ENCODE measurements at regions not wholly inside any gene's neighbourhood (a gene's known extent, or its start where the extent isn't known, plus 50 kb on each side); places are given as distances from the start of the nearest gene placed in this dataset.
"Not testable (repeated sequence)": the region's sequence is repeated elsewhere in the genome, so short reads cannot be mapped to it uniquely, and the experiment has no call there.

DNA sequence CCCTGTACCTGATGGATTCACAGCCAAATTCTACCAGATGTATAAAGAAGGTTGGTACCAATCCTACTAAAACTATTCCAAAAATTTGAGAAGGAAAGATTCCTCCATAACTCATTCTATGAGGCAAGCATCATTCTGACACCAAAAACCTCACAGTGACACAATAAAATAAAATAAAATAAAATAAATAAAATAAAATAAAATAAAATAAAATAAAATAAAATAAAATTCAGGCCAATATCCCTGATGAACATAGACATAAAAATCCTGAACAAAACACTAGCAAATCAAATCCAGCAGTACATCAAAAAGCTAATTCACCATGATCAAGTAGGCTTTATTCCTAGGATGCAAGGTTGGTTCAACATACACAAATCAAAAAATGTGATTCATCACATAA, 108.1 kb downstream of the PROX1 start:
- H3K27me3 ChIP-seq (ENCODE audit: control insufficient read depth, insufficient read depth, low read length); DNase-seq (ENCODE audit: low read depth, low spot score); H3K4me3 ChIP-seq (ENCODE audit: low read length); H3K4me1 ChIP-seq (ENCODE audit: control insufficient read depth, insufficient read depth, low read length); H3K27ac ChIP-seq (ENCODE audit: low read length); H3K36me3 ChIP-seq (ENCODE audit: control insufficient read depth, insufficient read depth, low read length); H3K9me3 ChIP-seq (ENCODE audit: control insufficient read depth, insufficient read depth, low read length): not testable (repeated sequence)

DNA sequence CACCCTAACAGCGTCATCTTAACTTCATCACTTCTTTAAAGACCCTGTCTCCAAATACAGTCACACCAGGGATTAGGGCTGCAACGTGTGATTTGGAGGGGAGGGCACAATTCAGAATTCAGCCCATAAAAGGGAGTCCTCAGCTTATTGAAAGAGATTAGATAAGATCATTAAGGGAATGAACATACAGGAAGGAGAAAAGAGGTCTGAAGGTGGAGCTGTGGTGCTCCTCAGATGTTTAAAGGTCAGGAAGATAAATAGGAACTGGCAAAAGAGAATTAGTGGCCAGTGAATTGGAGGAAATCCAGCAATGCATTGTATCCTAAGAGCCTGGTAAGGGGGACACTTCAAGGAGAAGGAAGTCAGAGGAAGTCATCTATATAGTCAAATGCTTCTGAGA, 113.5 kb downstream of the PROX1 start:
- Histone ChIP-seq H3K27me3 (ENCODE audit: control insufficient read depth, insufficient read depth, low read length) (no peaks in the 10 kb centered on the region), H3K36me3 (ENCODE audit: control insufficient read depth, insufficient read depth, low read length) (no peaks in the 10 kb centered on the region), H3K27ac (ENCODE audit: low read length) (no peak overlapping the region), H3K4me3 (ENCODE audit: low read length) (no peak overlapping the region), H3K4me1 (ENCODE audit: control insufficient read depth, insufficient read depth, low read length) (no peaks in the 10 kb centered on the region), H3K9me3 (ENCODE audit: control insufficient read depth, insufficient read depth, low read length) (no peaks in the 10 kb centered on the region)
- WGBS (ENCODE audit: insufficient coverage, insufficient read length), result no CpG with 5 or more reads among the region's 2 CpGs
- DNase-seq (ENCODE audit: low read depth, low spot score), result no peak

DNA sequence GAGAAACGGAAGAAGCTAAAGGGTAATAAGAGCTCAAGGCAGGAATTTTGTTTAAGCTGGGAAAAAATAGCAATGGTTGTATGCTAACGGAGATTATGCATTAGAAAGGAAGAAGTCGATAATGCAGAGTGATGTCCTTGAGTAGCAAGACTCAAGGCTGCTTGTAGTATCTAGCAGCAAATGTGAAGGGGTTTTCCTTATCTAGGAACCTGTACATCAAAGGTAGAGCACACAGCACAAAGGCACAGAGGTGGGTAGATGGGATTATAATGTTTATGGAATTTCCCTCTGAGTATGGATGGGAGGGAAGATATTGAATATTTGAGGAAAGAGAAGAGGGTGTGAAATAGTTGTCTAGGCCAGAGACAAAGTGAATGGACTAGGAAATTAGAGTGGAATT, 114.1 kb downstream of the PROX1 start:
- WGBS (ENCODE audit: insufficient coverage, insufficient read length), result no CpG with 5 or more reads among the region's 3 CpGs
- Histone ChIP-seq H3K27ac (ENCODE audit: low read length) (no peak overlapping the region), H3K9me3 (ENCODE audit: control insufficient read depth, insufficient read depth, low read length) (no peaks in the 10 kb centered on the region), H3K27me3 (ENCODE audit: control insufficient read depth, insufficient read depth, low read length) (no peaks in the 10 kb centered on the region), H3K4me1 (ENCODE audit: control insufficient read depth, insufficient read depth, low read length) (no peaks in the 10 kb centered on the region), H3K36me3 (ENCODE audit: control insufficient read depth, insufficient read depth, low read length) (no peaks in the 10 kb centered on the region), H3K4me3 (ENCODE audit: low read length) (no peak overlapping the region)
- DNase-seq (ENCODE audit: low read depth, low spot score), result no peak

DNA sequence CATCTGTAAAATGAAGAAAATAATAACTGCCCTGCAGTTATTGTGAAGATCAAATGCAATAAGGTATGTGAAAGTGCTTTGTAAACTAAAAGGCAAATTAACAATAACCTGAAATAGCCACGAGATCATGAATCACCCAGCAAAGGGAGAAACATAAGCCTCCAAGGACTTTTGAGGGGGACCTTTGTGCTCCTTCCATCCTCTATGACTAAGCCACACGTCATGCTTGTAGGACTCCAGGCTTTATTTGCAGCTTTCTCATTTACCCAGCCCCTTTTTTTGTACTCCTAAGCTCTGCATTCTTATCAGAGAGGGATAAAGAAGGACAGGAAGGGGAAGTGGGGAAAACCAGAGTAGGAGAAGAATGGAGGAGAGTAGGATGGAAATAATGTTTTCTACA, 115.1 kb downstream of the PROX1 start:
- H3K36me3 ChIP-seq (ENCODE audit: control insufficient read depth, insufficient read depth, low read length), result no peaks in the 10 kb centered on the region
- no peaks in the 10 kb centered on the region for H3K27me3 ChIP-seq (ENCODE audit: control insufficient read depth, insufficient read depth, low read length)
- H3K27ac ChIP-seq (ENCODE audit: low read length), result no peak overlapping the region
- H3K9me3 ChIP-seq (ENCODE audit: control insufficient read depth, insufficient read depth, low read length), result no peaks in the 10 kb centered on the region
- peaks cover 3% of the 10 kb centered on the region; the same call in 1 of the 2 replicates for H3K4me1 ChIP-seq (ENCODE audit: control insufficient read depth, insufficient read depth, low read length)
- no CpG with 5 or more reads among the region's 2 CpGs for WGBS (ENCODE audit: insufficient coverage, insufficient read length)
- H3K4me3 ChIP-seq (ENCODE audit: low read length), result no peak overlapping the region
- DNase-seq (ENCODE audit: low read depth, low spot score), result no peak

DNA sequence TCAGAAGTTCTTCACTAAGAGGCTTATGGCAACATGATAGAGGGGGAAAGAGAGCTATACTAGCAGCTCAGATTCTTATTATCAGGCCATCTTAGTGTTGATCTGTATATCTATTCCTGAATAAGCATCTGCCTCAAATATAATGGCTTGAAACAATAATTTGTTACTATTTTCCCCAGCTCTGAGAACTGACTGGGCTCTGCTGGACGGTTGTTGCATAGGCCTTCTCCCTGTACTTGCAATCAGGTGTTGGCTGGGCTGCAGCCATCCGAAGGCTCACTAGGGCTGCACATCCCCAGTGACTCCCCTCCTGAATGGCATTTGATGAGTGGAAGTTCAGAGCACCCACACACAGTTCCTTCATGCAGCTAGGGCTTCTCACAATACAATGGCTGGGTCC, 116.0 kb downstream of the PROX1 start:
- no CpG with 5 or more reads among the region's 2 CpGs for WGBS (ENCODE audit: insufficient coverage, insufficient read length)
- Histone ChIP-seq H3K36me3 (ENCODE audit: control insufficient read depth, insufficient read depth, low read length) (no peaks in the 10 kb centered on the region), H3K27ac (ENCODE audit: low read length) (no peak overlapping the region), H3K9me3 (ENCODE audit: control insufficient read depth, insufficient read depth, low read length) (no peaks in the 10 kb centered on the region), H3K4me3 (ENCODE audit: low read length) (no peak overlapping the region), H3K4me1 (ENCODE audit: control insufficient read depth, insufficient read depth, low read length) (peaks cover 3% of the 10 kb centered on the region; the same call in 1 of the 2 replicates), H3K27me3 (ENCODE audit: control insufficient read depth, insufficient read depth, low read length) (no peaks in the 10 kb centered on the region)
- DNase-seq (ENCODE audit: low read depth, low spot score), result no peak

DNA sequence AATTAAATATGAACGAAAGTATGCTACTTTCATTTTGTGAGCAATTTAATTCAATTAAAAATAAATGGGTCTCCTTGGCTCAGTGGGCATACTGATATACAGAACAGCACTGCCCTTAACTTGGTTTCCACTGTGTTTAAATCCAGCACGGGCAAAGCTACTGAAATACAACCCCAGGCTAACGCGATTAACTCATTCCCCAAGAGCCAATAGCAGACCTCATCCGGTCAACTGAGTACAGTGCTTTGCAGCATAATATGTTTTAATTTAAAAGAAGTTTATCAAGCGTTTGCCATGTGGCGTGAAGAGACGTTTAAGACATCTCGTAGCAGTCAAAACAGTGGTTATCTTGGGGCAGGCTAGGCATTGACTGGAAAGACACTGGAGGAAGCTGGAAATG, 118.6 kb downstream of the PROX1 start:
- no peaks in the 10 kb centered on the region for H3K27me3 ChIP-seq (ENCODE audit: control insufficient read depth, insufficient read depth, low read length)
- H3K9me3 ChIP-seq (ENCODE audit: control insufficient read depth, insufficient read depth, low read length), result no peaks in the 10 kb centered on the region
- no CpG with 5 or more reads among the region's 9 CpGs for WGBS (ENCODE audit: insufficient coverage, insufficient read length)
- DNase-seq (ENCODE audit: low read depth, low spot score), result no peak
- no peak overlapping the region for H3K4me3 ChIP-seq (ENCODE audit: low read length)
- no peak overlapping the region for H3K27ac ChIP-seq (ENCODE audit: low read length)
- H3K4me1 ChIP-seq (ENCODE audit: control insufficient read depth, insufficient read depth, low read length), result peaks cover 3% of the 10 kb centered on the region; the same call in 1 of the 2 replicates
- H3K36me3 ChIP-seq (ENCODE audit: control insufficient read depth, insufficient read depth, low read length), result no peaks in the 10 kb centered on the region

DNA sequence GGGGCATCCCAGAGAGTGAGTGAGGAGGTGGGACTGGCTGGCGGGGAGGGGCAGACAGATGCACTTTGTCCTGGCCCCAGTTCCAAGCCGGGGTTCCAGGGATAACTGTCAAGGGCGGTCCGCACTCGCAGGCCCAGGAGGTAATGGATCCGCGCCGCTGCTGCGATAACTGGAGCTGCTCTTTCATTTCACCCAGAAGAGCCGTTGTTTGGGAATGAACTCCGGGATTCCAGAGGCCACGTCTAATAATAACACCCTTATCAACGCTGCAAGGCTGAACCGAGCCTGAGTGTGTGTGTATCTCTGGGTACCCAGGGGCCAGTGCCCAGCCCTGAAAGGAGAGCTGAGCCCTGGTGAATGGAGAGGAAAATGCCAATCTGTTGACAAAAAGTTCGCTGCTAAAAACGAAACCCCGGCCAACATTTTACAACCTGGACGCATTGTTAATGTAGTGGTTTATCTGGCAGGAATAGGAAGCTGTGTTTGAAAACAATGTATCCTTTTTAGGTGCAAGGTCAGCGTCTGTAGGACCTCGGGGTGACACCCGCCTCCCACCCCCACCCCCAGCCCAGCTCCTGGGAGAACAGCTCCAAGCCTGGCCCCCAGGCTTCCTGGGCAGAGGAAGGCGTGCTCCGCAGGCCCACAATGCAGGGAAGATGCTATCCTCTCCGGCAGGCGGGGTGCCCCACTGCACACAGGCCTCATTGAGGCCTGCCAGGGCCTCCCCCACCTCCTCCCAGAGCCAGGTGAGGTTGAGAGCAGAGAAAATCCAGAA, 119.7 kb downstream of the PROX1 start:
- no peak for DNase-seq (ENCODE audit: low read depth, low spot score)
- no peaks in the 10 kb centered on the region for H3K9me3 ChIP-seq (ENCODE audit: control insufficient read depth, insufficient read depth, low read length)
- H3K27me3 ChIP-seq (ENCODE audit: control insufficient read depth, insufficient read depth, low read length), result no peaks in the 10 kb centered on the region
- H3K36me3 ChIP-seq (ENCODE audit: control insufficient read depth, insufficient read depth, low read length), result no peaks in the 10 kb centered on the region
- no CpG with 5 or more reads among the region's 25 CpGs for WGBS (ENCODE audit: insufficient coverage, insufficient read length)
- no peak overlapping the region for H3K27ac ChIP-seq (ENCODE audit: low read length)
- H3K4me3 ChIP-seq (ENCODE audit: low read length), result no peak overlapping the region
- H3K4me1 ChIP-seq (ENCODE audit: control insufficient read depth, insufficient read depth, low read length), result peaks cover 3% of the 10 kb centered on the region; the same call in 1 of the 2 replicates

DNA sequence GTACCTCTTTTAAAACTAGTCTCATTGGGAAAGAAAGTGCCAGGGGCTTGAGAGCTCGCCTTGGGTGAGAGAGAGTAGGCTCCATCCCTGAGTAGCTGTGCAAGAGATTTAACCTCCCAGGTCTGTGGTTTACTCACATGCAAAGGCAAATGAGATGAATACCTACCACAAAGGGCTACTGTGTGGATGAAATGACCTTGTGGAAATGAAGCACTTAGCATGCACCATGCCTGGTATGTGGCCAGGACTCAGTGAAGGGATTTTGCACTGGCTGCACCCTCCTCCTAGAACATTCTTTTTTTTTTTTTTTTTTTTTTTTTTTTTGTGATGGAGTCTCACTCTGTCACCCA, 120.3 kb downstream of the PROX1 start:
- no peaks in the 10 kb centered on the region for H3K27me3 ChIP-seq (ENCODE audit: control insufficient read depth, insufficient read depth, low read length)
- no peak overlapping the region for H3K27ac ChIP-seq (ENCODE audit: low read length)

DNA sequence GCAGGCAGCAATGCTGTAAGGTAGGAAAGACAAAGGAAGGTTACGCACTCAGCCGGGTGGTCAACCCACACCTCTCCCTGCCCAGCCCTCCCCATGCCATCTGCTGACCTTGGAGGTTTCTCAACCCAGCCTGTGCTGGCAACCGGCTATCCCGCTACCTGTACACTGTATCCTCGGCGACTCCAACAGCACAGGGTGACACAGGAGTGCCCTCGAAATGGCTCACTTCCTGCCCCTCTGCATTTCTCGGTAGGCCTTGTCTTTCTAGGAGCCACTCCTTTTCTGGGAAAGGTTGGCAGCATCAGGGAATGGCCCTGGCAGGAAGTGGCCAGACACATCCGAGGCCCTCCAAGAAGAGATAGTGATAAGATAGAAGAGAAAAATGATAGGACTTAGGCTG, 124.0 kb downstream of the PROX1 start:
- H3K4me1 ChIP-seq (ENCODE audit: control insufficient read depth, insufficient read depth, low read length), result peaks cover 3% of the 10 kb centered on the region; the same call in 1 of the 2 replicates
- H3K27me3 ChIP-seq (ENCODE audit: control insufficient read depth, insufficient read depth, low read length), result no peaks in the 10 kb centered on the region
- no peaks in the 10 kb centered on the region for H3K9me3 ChIP-seq (ENCODE audit: control insufficient read depth, insufficient read depth, low read length)
- H3K4me3 ChIP-seq (ENCODE audit: low read length), result no peak overlapping the region
- WGBS (ENCODE audit: insufficient coverage, insufficient read length), result no CpG with 5 or more reads among the region's 9 CpGs
- no peak for DNase-seq (ENCODE audit: low read depth, low spot score)
- no peaks in the 10 kb centered on the region for H3K36me3 ChIP-seq (ENCODE audit: control insufficient read depth, insufficient read depth, low read length)
- H3K27ac ChIP-seq (ENCODE audit: low read length), result no peak overlapping the region

More for the DNA sequence above, 120.3 kb downstream of the PROX1 start:
- no peak for DNase-seq (ENCODE audit: low read depth, low spot score)
- Histone ChIP-seq H3K36me3 (ENCODE audit: control insufficient read depth, insufficient read depth, low read length) (no peaks in the 10 kb centered on the region), H3K9me3 (ENCODE audit: control insufficient read depth, insufficient read depth, low read length) (no peaks in the 10 kb centered on the region), H3K4me1 (ENCODE audit: control insufficient read depth, insufficient read depth, low read length) (peaks cover 3% of the 10 kb centered on the region; the same call in 1 of the 2 replicates), H3K4me3 (ENCODE audit: low read length) (no peak overlapping the region)
- no CpG with 5 or more reads among the region's 1 CpG for WGBS (ENCODE audit: insufficient coverage, insufficient read length)

DNA sequence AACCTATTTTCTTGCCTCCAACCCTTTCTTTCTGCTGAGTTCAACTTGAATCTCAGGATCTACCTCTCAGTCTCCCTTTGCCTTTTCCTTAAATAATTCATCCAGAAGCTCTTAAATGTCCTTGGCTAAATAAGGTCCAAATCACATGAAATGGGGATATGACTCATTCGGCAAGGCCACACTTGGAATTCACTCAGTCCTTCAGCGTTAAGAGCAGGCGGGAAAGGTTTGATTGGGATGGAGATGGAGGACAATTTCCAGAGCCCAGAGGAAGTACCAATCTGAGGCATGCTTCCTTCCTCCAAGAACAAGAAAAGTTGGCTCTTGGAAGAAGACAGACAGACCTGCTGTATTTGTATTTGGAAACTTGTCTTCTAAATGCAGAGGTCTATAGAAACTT, 128.5 kb downstream of the PROX1 start:
- no CpG with 5 or more reads among the region's 3 CpGs for WGBS (ENCODE audit: insufficient coverage, insufficient read length)
- H3K36me3 ChIP-seq (ENCODE audit: control insufficient read depth, insufficient read depth, low read length), result no peaks in the 10 kb centered on the region
- H3K27ac ChIP-seq (ENCODE audit: low read length), result no peak overlapping the region
- H3K27me3 ChIP-seq (ENCODE audit: control insufficient read depth, insufficient read depth, low read length), result 0 out of 2 replicates have a peak, but pooled peaks cover 1% of the 10 kb centered on the region
- DNase-seq (ENCODE audit: low read depth, low spot score), result no peak
- H3K9me3 ChIP-seq (ENCODE audit: control insufficient read depth, insufficient read depth, low read length), result no peaks in the 10 kb centered on the region
- no peaks in the 10 kb centered on the region for H3K4me1 ChIP-seq (ENCODE audit: control insufficient read depth, insufficient read depth, low read length)
- H3K4me3 ChIP-seq (ENCODE audit: low read length), result no peak overlapping the region

DNA sequence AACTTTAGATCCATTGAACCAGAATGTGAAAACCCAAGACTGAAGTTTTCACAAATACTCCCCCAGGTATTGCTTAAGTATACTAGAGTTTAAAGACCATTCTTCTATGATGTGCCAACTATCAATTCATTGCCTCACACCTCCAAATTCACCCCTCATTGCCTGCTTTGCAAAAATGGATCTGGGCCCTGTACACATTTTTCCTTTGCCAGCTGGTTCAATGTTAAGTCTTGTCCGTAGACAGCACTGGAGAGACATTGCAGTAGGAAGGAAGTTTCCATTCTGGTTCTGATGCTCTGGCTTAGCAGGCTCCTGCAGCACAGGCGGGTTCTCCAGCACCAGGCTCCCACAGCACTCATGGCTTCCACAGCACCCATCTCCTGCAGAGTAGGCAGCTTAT, 130.0 kb downstream of the PROX1 start:
- Histone ChIP-seq H3K27me3 (ENCODE audit: control insufficient read depth, insufficient read depth, low read length) (0 out of 2 replicates have a peak, but pooled peaks cover 1% of the 10 kb centered on the region), H3K9me3 (ENCODE audit: control insufficient read depth, insufficient read depth, low read length) (no peaks in the 10 kb centered on the region), H3K4me1 (ENCODE audit: control insufficient read depth, insufficient read depth, low read length) (no peaks in the 10 kb centered on the region), H3K4me3 (ENCODE audit: low read length) (no peak overlapping the region), H3K27ac (ENCODE audit: low read length) (no peak overlapping the region), H3K36me3 (ENCODE audit: control insufficient read depth, insufficient read depth, low read length) (no peaks in the 10 kb centered on the region)
- no CpG with 5 or more reads among the region's 2 CpGs for WGBS (ENCODE audit: insufficient coverage, insufficient read length)
- DNase-seq (ENCODE audit: low read depth, low spot score), result no peak

Data from iPS DF 6.9 (cell line).